ENCODE measurements at regions not wholly inside any gene's neighbourhood (a gene's known extent, or its start where the extent isn't known, plus 50 kb on each side); places are given as distances from the start of the nearest gene placed in this dataset.

- H3K4me1 ChIP-seq (ENCODE audit: control insufficient read depth, insufficient read depth, low read length) = no peaks in the 10 kb centered on the region
These were observed 115.1 kb downstream of the PCSK1 start for GRCh38 chr5:96317945-96318344.

GRCh38 chr5:96316487-96316886 lies 116.6 kb downstream of the PCSK1 start:
- ATAC-seq = no peak
- H3K36me3 ChIP-seq (ENCODE audit: control insufficient read depth, insufficient read depth, low read length) = no peaks in the 10 kb centered on the region
- intact Hi-C loops (cut with micrococcal nuclease; ENCODE audit: unreplicated experiment) = no loop called here
- no peak overlapping the region for H3K4me3 ChIP-seq (ENCODE audit: low read depth in 2 of 2, low read length in 2 of 2)
- ChIA-PET CTCF (no interaction called here), POLR2A (no interaction called here)
- H3K9me3 ChIP-seq (ENCODE audit: control insufficient read depth, insufficient read depth, low read depth, low read length) = no peaks in the 10 kb centered on the region
- no peak for DNase-seq (ENCODE audit: low read depth, low spot score)
- in situ Hi-C loops (cut with HindIII; ENCODE audit: low pct_unique_long_range_greater_than_20kb, low sequenced_read_pairs) = no loop called here
- no TSS peak for BruUV-seq (replicated peaks)
- no peaks in the 10 kb centered on the region for H3K27me3 ChIP-seq (ENCODE audit: control insufficient read depth, insufficient read depth, low read length)
- H3K4me1 ChIP-seq (ENCODE audit: control insufficient read depth, insufficient read depth, low read length) = no peaks in the 10 kb centered on the region
- TF ChIP-seq POLR2AphosphoS5 (IDR thresholded peaks at IDR 0.05; ENCODE audit: low read depth, low read length) (no peak), TCF7L2 (IDR thresholded peaks at IDR 0.05; ENCODE audit: low read depth, low read length) (no peak), REST (IDR thresholded peaks at IDR 0.05; ENCODE audit: insufficient read depth in 1 of 2, low read depth in 2 of 2, low read length in 1 of 2) (no peak), SIN3A (IDR thresholded peaks at IDR 0.05; ENCODE audit: borderline replicate concordance, insufficient read depth, low read depth, low read length) (no peak), CTCF (IDR thresholded peaks at IDR 0.05) (no peak)
- H3K27ac ChIP-seq (ENCODE audit: low read length) = no peak overlapping the region

More at GRCh38 chr5:96317945-96318344, 115.1 kb downstream of the PCSK1 start:
- H3K27ac ChIP-seq (ENCODE audit: low read length) = no peak overlapping the region
- no peaks in the 10 kb centered on the region for H3K9me3 ChIP-seq (ENCODE audit: control insufficient read depth, insufficient read depth, low read depth, low read length)
- ChIA-PET POLR2A (no interaction called here), CTCF (no interaction called here)
- no peaks in the 10 kb centered on the region for H3K36me3 ChIP-seq (ENCODE audit: control insufficient read depth, insufficient read depth, low read length)
- H3K27me3 ChIP-seq (ENCODE audit: control insufficient read depth, insufficient read depth, low read length) = no peaks in the 10 kb centered on the region
- TF ChIP-seq POLR2AphosphoS5 (IDR thresholded peaks at IDR 0.05; ENCODE audit: low read depth, low read length) (no peak), CTCF (IDR thresholded peaks at IDR 0.05) (no peak), TCF7L2 (IDR thresholded peaks at IDR 0.05; ENCODE audit: low read depth, low read length) (no peak), REST (IDR thresholded peaks at IDR 0.05; ENCODE audit: insufficient read depth in 1 of 2, low read depth in 2 of 2, low read length in 1 of 2) (no peak), SIN3A (IDR thresholded peaks at IDR 0.05; ENCODE audit: borderline replicate concordance, insufficient read depth, low read depth, low read length) (no peak)
- in situ Hi-C loops (cut with HindIII; ENCODE audit: low pct_unique_long_range_greater_than_20kb, low sequenced_read_pairs) (no loop called here), intact Hi-C loops (cut with micrococcal nuclease; ENCODE audit: unreplicated experiment) (no loop called here)
- DNase-seq (ENCODE audit: low read depth, low spot score) = no peak
- BruUV-seq (replicated peaks) = no TSS peak
- no peak for ATAC-seq
- no peak overlapping the region for H3K4me3 ChIP-seq (ENCODE audit: low read depth in 2 of 2, low read length in 2 of 2)
